ENCODE measurements at regions not wholly inside any gene's neighbourhood (a gene's known extent, or its start where the extent isn't known, plus 50 kb on each side); places are given as distances from the start of the nearest gene placed in this dataset.

- TF ChIP-seq CTCF (IDR thresholded peaks at IDR 0.05 in 4 of 5, conservative IDR thresholded peaks at IDR 0.05 in 1 of 5) (no peak), POLR2A (IDR thresholded peaks at IDR 0.05) (no peak)
These were observed 114.2 kb upstream of the DAZL start for GRCh38 chr3:16719426-16719825.
